IMR-90 (cell line): ENCODE measurements at regions not wholly inside any gene's neighbourhood (a gene's known extent, or its start where the extent isn't known, plus 50 kb on each side); places are given as distances from the start of the nearest gene placed in this dataset.

Experiments
- ATAC-seq: fragments of 200-7000 bp; cut with Tn5 transposase; 2 replicates; pipeline ENCODE4 v1.9.1; 2020; ENCODE audit warnings: low read depth, mild to moderate bottlenecking, moderate library complexity
- BruUV-seq: library from RNA; stranded (reverse); fragments of 400-500 nt; replicated peaks from 2 replicates; lab custom pipeline; 2021; lab: Mats Ljungman, UMichigan
- CTCF ChIA-PET: fragments of 300-600 bp; formaldehyde crosslinking; extraction: SDS; loops from one replicate; lab custom pipeline; 2021; ENCODE audit warnings: antibody characterized with exemption; lab: Yijun Ruan, JAX
- POLR2A ChIA-PET: fragments of 300-600 bp; sonication (Branson Sonifier 250); formaldehyde crosslinking; loops from one replicate; lab custom pipeline; 2022; ENCODE audit warnings: antibody characterized with exemption; ENCODE audit not compliant: unreplicated experiment; lab: Charles Lee
- DNase-seq: peaks from one replicate; pipeline ENCODE4 v3.0.0; 2013
- H2AFZ ChIP-seq: replicated peaks from 2 replicates; pipeline ENCODE3; 2013; ENCODE audit warnings: low read length, mild to moderate bottlenecking; ENCODE audit not compliant: poor library complexity
- H2AK5ac ChIP-seq: 2 replicates; pipeline ENCODE4 v1.6.1; 2013; ENCODE audit warnings: low read depth, low read length, inconsistent platforms
- H2AK9ac ChIP-seq: replicated peaks from 2 replicates; pipeline ENCODE3; 2013; ENCODE audit warnings: mild to moderate bottlenecking, low read depth, low read length, moderate library complexity; ENCODE audit not compliant: poor library complexity
- H2BK120ac ChIP-seq: 2 replicates; pipeline ENCODE4 v1.6.1; 2013; ENCODE audit warnings: low read depth, low read length, inconsistent platforms
- H2BK15ac ChIP-seq: 3 replicates; pipeline ENCODE4 v1.6.1; 2013; ENCODE audit warnings: low read depth, low read length, inconsistent platforms
- H2BK20ac ChIP-seq: 2 replicates; pipeline ENCODE4 v1.6.1; 2013; ENCODE audit warnings: low read depth, mild to moderate bottlenecking, inconsistent platforms, low read length, moderate library complexity
- H2BK5ac ChIP-seq: 2 replicates; pipeline ENCODE4 v1.6.1; 2013; ENCODE audit warnings: mild to moderate bottlenecking, low read depth, low read length, inconsistent platforms; ENCODE audit not compliant: poor library complexity, severe bottlenecking
- H3K14ac ChIP-seq: replicated peaks from 2 replicates; pipeline ENCODE4 v1.6.1; 2013; ENCODE audit warnings: low read depth, low read length, inconsistent platforms
- H3K18ac ChIP-seq: 2 replicates; pipeline ENCODE4 v1.6.1; 2013; ENCODE audit warnings: low read depth, low read length, control low read depth
- H3K23ac ChIP-seq: 2 replicates; pipeline ENCODE4 v1.6.1; 2013; ENCODE audit warnings: low read depth, low read length, inconsistent platforms
- H3K27ac ChIP-seq: 2 replicates; pipeline ENCODE4 v1.5.1; 2013; ENCODE audit warnings: mild to moderate bottlenecking, control low read depth, low read length; ENCODE audit not compliant: insufficient read depth
- H3K27me3 ChIP-seq: 2 replicates; pipeline ENCODE4 v1.6.1; 2013; ENCODE audit warnings: low read length; ENCODE audit not compliant: control insufficient read depth, insufficient read depth
- H3K36me3 ChIP-seq: 2 replicates; pipeline ENCODE4 v1.6.1; 2013; ENCODE audit warnings: low read length, mixed read lengths; ENCODE audit not compliant: control insufficient read depth, insufficient read depth
- H3K4ac ChIP-seq: 2 replicates; pipeline ENCODE4 v1.6.1; 2013; ENCODE audit warnings: low read depth, low read length, inconsistent platforms
- H3K4me1 ChIP-seq: 2 replicates; pipeline ENCODE4 v1.6.1; 2013; ENCODE audit warnings: low read length, mixed read lengths; ENCODE audit not compliant: control insufficient read depth, insufficient read depth
- H3K4me2 ChIP-seq: 2 replicates; pipeline ENCODE4 v1.6.1; 2013; ENCODE audit warnings: low read depth, mild to moderate bottlenecking, control low read depth, low read length, moderate library complexity
- H3K4me3 ChIP-seq: 2 replicates; pipeline ENCODE4 v1.5.1; 2013; ENCODE audit warnings: low read depth, mild to moderate bottlenecking, control low read depth, low read length, moderate library complexity; ENCODE audit not compliant: insufficient read depth
- H3K56ac ChIP-seq: 2 replicates; pipeline ENCODE4 v1.6.1; 2013; ENCODE audit warnings: low read length, inconsistent platforms; ENCODE audit not compliant: insufficient read depth; ENCODE audit errors: extremely low read depth
- H3K79me1 ChIP-seq, 2 experiments: 2 replicates each; pipeline ENCODE4 v1.6.1; 2013; ENCODE audit warnings: low read length in 2 of 2, inconsistent platforms in 1 of 2, low read depth in 1 of 2
- H3K9ac ChIP-seq: 2 replicates; pipeline ENCODE4 v1.6.1; 2013; ENCODE audit warnings: low read depth, low read length, control low read depth
- H3K9me1 ChIP-seq: 2 replicates; pipeline ENCODE4 v1.6.1; 2013; ENCODE audit warnings: low read length, inconsistent platforms; ENCODE audit not compliant: insufficient read depth
- H3K9me3 ChIP-seq: 2 replicates; pipeline ENCODE4 v1.6.1; 2013; ENCODE audit warnings: low read length; ENCODE audit not compliant: control insufficient read depth, insufficient read depth
- H4K20me1 ChIP-seq: 2 replicates; pipeline ENCODE4 v1.6.1; 2013; ENCODE audit warnings: low read length, inconsistent platforms; ENCODE audit not compliant: insufficient read depth
- H4K5ac ChIP-seq: 2 replicates; pipeline ENCODE4 v1.6.1; 2013; ENCODE audit warnings: mild to moderate bottlenecking, low read depth, low read length, control low read depth
- H4K8ac ChIP-seq, 2 experiments: 2 replicates each; pipeline ENCODE4 v1.6.1; 2013; ENCODE audit warnings: low read depth in 2 of 2, low read length in 2 of 2, control low read depth in 1 of 2, inconsistent platforms in 1 of 2
- H4K91ac ChIP-seq: 2 replicates; pipeline ENCODE4 v1.6.1; 2013; ENCODE audit warnings: low read depth, low read length, inconsistent platforms; ENCODE audit not compliant: insufficient read depth
- BHLHE40 ChIP-seq: fragments of 150-350 bp; IDR thresholded peaks from 2 replicates; pipeline ENCODE4 v1.6.1; 2016; ENCODE audit warnings: mild to moderate bottlenecking, low read depth, low read length
- CEBPB ChIP-seq: IDR thresholded peaks from 2 replicates; pipeline ENCODE4 v1.6.1; 2012; ENCODE audit warnings: low read depth, low read length, improper control_type of control experiment
- CHD1 ChIP-seq: IDR thresholded peaks from 2 replicates; pipeline ENCODE4 v1.6.1; 2012; ENCODE audit warnings: low read depth, low read length, improper control_type of control experiment
- CTCF ChIP-seq: conservative IDR thresholded peaks from 2 replicates; pipeline ENCODE4 v1.5.1; 2012; ENCODE audit warnings: mild to moderate bottlenecking, low read depth, low read length, improper control_type of control experiment
- ELK1 ChIP-seq: fragments of 150-350 bp; IDR thresholded peaks from 2 replicates; pipeline ENCODE4 v1.6.1; 2016; ENCODE audit warnings: low read depth, mild to moderate bottlenecking, low read length, moderate library complexity, borderline replicate concordance
- FOS ChIP-seq: fragments of 150-350 bp; IDR thresholded peaks from 2 replicates; pipeline ENCODE4 v1.6.1; 2016; ENCODE audit warnings: low read depth, low read length
- MAFK ChIP-seq: IDR thresholded peaks from 2 replicates; pipeline ENCODE4 v1.6.1; 2012; ENCODE audit warnings: low read depth, low read length, improper control_type of control experiment
- MAZ ChIP-seq: IDR thresholded peaks from 2 replicates; pipeline ENCODE4 v1.6.1; 2012; ENCODE audit warnings: low read depth, mild to moderate bottlenecking, low read length, improper control_type of control experiment, moderate library complexity, borderline replicate concordance
- MXI1 ChIP-seq: IDR thresholded peaks from 2 replicates; pipeline ENCODE4 v1.6.1; 2012; ENCODE audit warnings: low read depth, mild to moderate bottlenecking, low read length, moderate library complexity, borderline replicate concordance
- NFE2L2 ChIP-seq: fragments of 150-350 bp; IDR thresholded peaks from 2 replicates; pipeline ENCODE4 v1.6.1; 2016; ENCODE audit warnings: low read depth, mild to moderate bottlenecking, low read length
- POLR2A ChIP-seq: IDR thresholded peaks from 2 replicates; pipeline ENCODE4 v1.6.1; 2012; ENCODE audit warnings: mild to moderate bottlenecking, low read depth, low read length
- RAD21 ChIP-seq: IDR thresholded peaks from 2 replicates; pipeline ENCODE4 v1.6.1; 2012; ENCODE audit warnings: low read length, improper control_type of control experiment
- RCOR1 ChIP-seq: IDR thresholded peaks from 2 replicates; pipeline ENCODE4 v1.6.1; 2012; ENCODE audit warnings: mild to moderate bottlenecking, low read length, improper control_type of control experiment; ENCODE audit not compliant: insufficient replicate concordance
- RFX5 ChIP-seq: IDR thresholded peaks from 2 replicates; pipeline ENCODE4 v1.8.0; 2012; ENCODE audit warnings: low read depth, mild to moderate bottlenecking, low read length, moderate library complexity
- SMC3 ChIP-seq: fragments of 150-350 bp; IDR thresholded peaks from 2 replicates; pipeline ENCODE4 v1.6.1; 2016; ENCODE audit warnings: low read depth, mild to moderate bottlenecking, antibody characterized with exemption, low read length, moderate library complexity
- USF2 ChIP-seq: fragments of 150-350 bp; IDR thresholded peaks from 2 replicates; pipeline ENCODE4 v1.6.1; 2017; ENCODE audit warnings: mild to moderate bottlenecking, antibody characterized with exemption, low read length, low read depth
- WGBS, 2 experiments: methylation state at CpG; one replicate each; pipeline versions ENCODE4 v1.1.5 to v1.1.7; 2013; ENCODE audit warnings: missing lambda C conversion rate in 2 of 2; ENCODE audit not compliant: insufficient read length in 1 of 2; ENCODE audit errors: extremely low coverage in 2 of 2; 5-methylcytosine and 5-hydroxymethylcytosine counted together
- dilution Hi-C: fragments of 300-500 bp; cut with HindIII; formaldehyde crosslinking; loops from one replicate; pipeline ENCODE4 v1.14.3; 2018; ENCODE audit warnings: low sequenced_read_pairs; ENCODE audit not compliant: unreplicated experiment
- in situ Hi-C: fragments of 300-500 bp; cut with MboI; formaldehyde crosslinking; loops from 3 replicates; pipeline ENCODE4 v1.14.3; 2019; ENCODE audit warnings: low sequenced_read_pairs, inconsistent platforms, mixed read lengths
- intact Hi-C: fragments of 100-400 bp; cut with micrococcal nuclease; formaldehyde crosslinking; loops from 2 replicates; pipeline ENCODE4 v1.10.0; 2022

- Histone ChIP-seq H4K91ac (no peak overlapping the region), H3K79me1 (no peaks in the 10 kb centered on the region), H3K56ac (no peak overlapping the region), H2BK5ac (no peak overlapping the region), H3K27ac (no peak overlapping the region), H3K9me1 (no peaks in the 10 kb centered on the region), H3K9me3 (no peaks in the 10 kb centered on the region), H2AK9ac (no peak overlapping the region), H2AK5ac (no peak overlapping the region), H2BK15ac (no peak overlapping the region), H3K27me3 (peaks cover 5% of the 10 kb centered on the region), H2BK120ac (no peak overlapping the region), H3K4me1 (no peaks in the 10 kb centered on the region), H2BK20ac (no peak overlapping the region), H4K5ac (no peak overlapping the region), H4K20me1 (no peaks in the 10 kb centered on the region), H3K18ac (no peak overlapping the region), H3K4me2 (no peak overlapping the region), H3K4ac (no peak overlapping the region), H2AFZ (no peak overlapping the region), H3K9ac (no peak overlapping the region), H3K14ac (no peak overlapping the region), H3K4me3 (no peak overlapping the region), H4K8ac (no peak overlapping the region), H3K36me3 (no peaks in the 10 kb centered on the region), H3K23ac (no peak overlapping the region)
- POLR2A ChIA-PET: no interaction called here
- dilution Hi-C loops (no loop called here), intact Hi-C loops (no loop called here), in situ Hi-C loops (no loop called here)
- no TSS peak for BruUV-seq
- no peak for TF ChIP-seq USF2
- TF ChIP-seq RCOR1: no peak
- no peak for TF ChIP-seq CHD1
- no peak for TF ChIP-seq MAZ
- TF ChIP-seq FOS: no peak
- no peak for TF ChIP-seq BHLHE40
- no peak for TF ChIP-seq CEBPB
- TF ChIP-seq CTCF: no peak
- no peak for TF ChIP-seq POLR2A
- TF ChIP-seq ELK1: no peak
- TF ChIP-seq SMC3: no peak
- TF ChIP-seq MAFK: no peak
- TF ChIP-seq MXI1: no peak
- TF ChIP-seq NFE2L2: no peak
- TF ChIP-seq RAD21: no peak
- TF ChIP-seq RFX5: no peak
- CTCF ChIA-PET: no interaction called here
- peak; percentile 81 for ATAC-seq
- 90% methylated on average over 2 of the region's 5 CpGs; no CpG with 5 or more reads in 1 of the 2 experiments for WGBS, 2 experiments
- DNase-seq: peak; percentile 54
These were observed 55.9 kb upstream of the OSBPL11 start for GRCh38 chr3:125651244-125651643.
